ENCODE measurements at regions not wholly inside any gene's neighbourhood (a gene's known extent, or its start where the extent isn't known, plus 50 kb on each side); places are given as distances from the start of the nearest gene placed in this dataset.
"Not testable (repeated sequence)": the region's sequence is repeated elsewhere in the genome, so short reads cannot be mapped to it uniquely, and the experiment has no call there.

GRCh38 chr14:58752771-58753201, 115.0 kb downstream of the DACT1 start:
- no peak for DNase-seq (ENCODE audit: low spot score)

GRCh38 chr14:58755031-58755925, 117.5 kb downstream of the DACT1 start:
- no peak for DNase-seq (ENCODE audit: low spot score)

- DNase-seq (ENCODE audit: low spot score), result no peak
Measured at GRCh38 chr14:58760121-58760520, 122.4 kb downstream of the DACT1 start.

- no peak for DNase-seq (ENCODE audit: low spot score)
Measured at GRCh38 chr14:58762629-58763028, 124.9 kb downstream of the DACT1 start.

- DNase-seq (ENCODE audit: low spot score), result no peak
Measured at GRCh38 chr14:58763210-58763609, 125.4 kb downstream of the DACT1 start.

GRCh38 chr14:58765418-58765831, 127.7 kb downstream of the DACT1 start:
- no peak for DNase-seq (ENCODE audit: low spot score)

- DNase-seq (ENCODE audit: low spot score), result no peak
Measured at GRCh38 chr14:58765843-58766242, 128.1 kb downstream of the DACT1 start.

- DNase-seq (ENCODE audit: low spot score), result no peak
Measured at GRCh38 chr14:58769011-58769643, 131.4 kb downstream of the DACT1 start.

GRCh38 chr14:58769771-58770170, 132.0 kb downstream of the DACT1 start:
- DNase-seq (ENCODE audit: low spot score), result no peak

GRCh38 chr14:58770491-58770982, 132.8 kb downstream of the DACT1 start:
- DNase-seq (ENCODE audit: low spot score), result no peak

- DNase-seq (ENCODE audit: low spot score), result no peak
Measured at GRCh38 chr14:58771016-58771415, 133.3 kb downstream of the DACT1 start.

GRCh38 chr14:58772116-58772515, 134.4 kb downstream of the DACT1 start:
- no peak for DNase-seq (ENCODE audit: low spot score)

GRCh38 chr14:58772794-58773620, 135.2 kb downstream of the DACT1 start:
- no peak for DNase-seq (ENCODE audit: low spot score)

GRCh38 chr14:58774531-58774930, 136.8 kb downstream of the DACT1 start:
- no peak for DNase-seq (ENCODE audit: low spot score)

GRCh38 chr14:58775130-58775529, 137.4 kb downstream of the DACT1 start:
- not testable (repeated sequence) for DNase-seq (ENCODE audit: low spot score)

- DNase-seq (ENCODE audit: low spot score), result no peak
Measured at GRCh38 chr14:58776516-58776915, 138.8 kb downstream of the DACT1 start.

GRCh38 chr14:58777541-58777979, 139.8 kb downstream of the DACT1 start:
- no peak for DNase-seq (ENCODE audit: low spot score)

- DNase-seq (ENCODE audit: low spot score), result no peak
Measured at GRCh38 chr14:58778202-58778601, 140.4 kb downstream of the DACT1 start.

- no peak for DNase-seq (ENCODE audit: low spot score)
Measured at GRCh38 chr14:58779376-58779775, 141.6 kb downstream of the DACT1 start.

- no peak for DNase-seq (ENCODE audit: low spot score)
Measured at GRCh38 chr14:58780185-58780584, 142.4 kb downstream of the DACT1 start.

- DNase-seq (ENCODE audit: low spot score), result no peak
Measured at GRCh38 chr14:58780605-58781004, 142.8 kb downstream of the DACT1 start.

- no peak for DNase-seq (ENCODE audit: low spot score)
Measured at GRCh38 chr14:58782011-58782410, 144.2 kb downstream of the DACT1 start.
